GM12878 (cell line): ENCODE measurements at regions not wholly inside any gene's neighbourhood (a gene's known extent, or its start where the extent isn't known, plus 50 kb on each side); places are given as distances from the start of the nearest gene placed in this dataset.

Experiments
- ATAC-seq: fragments of 200-7000 bp; cut with Tn5 transposase; 3 replicates; pipeline ENCODE4 v1.9.1; 2020; ENCODE audit warnings: mild to moderate bottlenecking, moderate library complexity
- BruUV-seq: library from RNA; stranded (reverse); fragments of 400-500 nt; replicated peaks from 2 replicates; lab custom pipeline; 2021; lab: Mats Ljungman, UMichigan
- CTCF ChIA-PET: fragments of 300-600 bp; sonication (Branson Sonifier 250); formaldehyde crosslinking; extraction: SDS; loops from one replicate; lab custom pipeline; 2021; ENCODE audit warnings: inconsistent platforms; lab: Yijun Ruan, JAX
- POLR2A ChIA-PET: fragments of 350-600 bp; formaldehyde crosslinking; extraction: SDS; loops from one replicate; lab custom pipeline; 2021; ENCODE audit warnings: inconsistent platforms; lab: Charles Lee
- RAD21 ChIA-PET: fragments of 300-600 bp; sonication (Branson Sonifier 250); formaldehyde crosslinking; loops from one replicate; lab custom pipeline; 2023; ENCODE audit warnings: antibody characterized with exemption; ENCODE audit not compliant: unreplicated experiment; lab: Charles Lee
- SMC1A ChIA-PET: fragments of 300-600 bp; sonication (Branson Sonifier 250); formaldehyde crosslinking; loops from one replicate; lab custom pipeline; 2023; ENCODE audit not compliant: unreplicated experiment, uncharacterized antibody; lab: Charles Lee
- DNase-seq: peaks from one replicate; pipeline ENCODE4 v3.0.0-alpha.2; 2011; ENCODE audit warnings: low read depth, low spot score
- FAIRE-seq: peaks from 3 replicates; lab custom pipeline; 2011; peaks lifted over from hg19 to GRCh38; lab: Jason Lieb, UNC
- H2AFZ ChIP-seq: 2 replicates; pipeline ENCODE4 v1.6.0; 2011; ENCODE audit warnings: low read depth, low read length, control low read depth; ENCODE audit not compliant: control insufficient read depth
- H3K27ac ChIP-seq: 2 replicates; pipeline ENCODE4 v1.5.1; 2011; ENCODE audit warnings: control low read depth; ENCODE audit not compliant: control insufficient read depth, insufficient read depth
- H3K27me3 ChIP-seq, 2 experiments: replicated peaks in 1 of 2; 2 replicates each; pipeline versions ENCODE4 v1.6.0 to v1.6.1; 2011; ENCODE audit warnings: low read length in 1 of 2; ENCODE audit not compliant: control insufficient read depth in 2 of 2, insufficient read depth in 2 of 2
- H3K36me3 ChIP-seq, 2 experiments: 2 replicates each; pipeline ENCODE4 v1.5.1; 2011; ENCODE audit warnings: low read length in 1 of 2; ENCODE audit not compliant: control insufficient read depth in 2 of 2, insufficient read depth in 2 of 2
- H3K4me1 ChIP-seq: 2 replicates; pipeline ENCODE4 v1.6.1; 2011; ENCODE audit warnings: mild to moderate bottlenecking, low read length, moderate library complexity, mixed read lengths; ENCODE audit not compliant: control insufficient read depth, insufficient read depth
- H3K4me2 ChIP-seq: 2 replicates; pipeline ENCODE4 v1.6.0; 2011; ENCODE audit warnings: control low read depth; ENCODE audit not compliant: control insufficient read depth, insufficient read depth
- H3K4me3 ChIP-seq: fragments of 200-600 bp; sonication (generic); 2 replicates; pipeline ENCODE4 v1.5.1; 2016
- H3K79me2 ChIP-seq: 2 replicates; pipeline ENCODE4 v1.6.0; 2011; ENCODE audit warnings: low read length; ENCODE audit not compliant: control insufficient read depth, insufficient read depth
- H3K9ac ChIP-seq: 2 replicates; pipeline ENCODE4 v1.8.0; 2011; ENCODE audit warnings: low read length, control low read depth, mixed read lengths; ENCODE audit not compliant: control insufficient read depth, insufficient read depth
- H3K9me3 ChIP-seq: replicated peaks from 3 replicates; pipeline ENCODE4 v1.5.1; 2011; ENCODE audit warnings: mild to moderate bottlenecking, low read length; ENCODE audit not compliant: control insufficient read depth, insufficient read depth
- H4K20me1 ChIP-seq: 2 replicates; pipeline ENCODE4 v1.6.0; 2011; ENCODE audit not compliant: control insufficient read depth, insufficient read depth
- BCLAF1 ChIP-seq: fragments of 450-650 bp; IDR thresholded peaks from 2 replicates; pipeline ENCODE4 v1.6.1; 2017; ENCODE audit warnings: antibody characterized with exemption, mild to moderate bottlenecking, moderate library complexity
- E2F4 ChIP-seq: IDR thresholded peaks from 2 replicates; pipeline ENCODE4 v1.6.1; 2012; ENCODE audit warnings: low read depth, low read length, improper control_type of control experiment
- ETV6 ChIP-seq, 2 experiments: fragments of 450-650 bp in 1 of 2; IDR thresholded peaks in 1 of 2; conservative IDR thresholded peaks in 1 of 2; 2 replicates each; pipeline ENCODE4 v1.6.1; 2014; ENCODE audit warnings: antibody characterized with exemption in 1 of 2, borderline replicate concordance in 1 of 2, low read depth in 1 of 2, mild to moderate bottlenecking in 1 of 2, moderate library complexity in 1 of 2
- PAX5 ChIP-seq: IDR thresholded peaks from 2 replicates; pipeline ENCODE4 v1.6.1; 2011; ENCODE audit warnings: low read depth, low read length, borderline replicate concordance
- YBX1 ChIP-seq: fragments of 450-650 bp; IDR thresholded peaks from 2 replicates; pipeline ENCODE4 v1.6.1; 2016; ENCODE audit warnings: antibody characterized with exemption
- ZSCAN29 ChIP-seq: fragments of 450-650 bp; IDR thresholded peaks from 2 replicates; pipeline ENCODE4 v1.6.1; 2017; ENCODE audit warnings: mild to moderate bottlenecking, moderate library complexity
- WGBS: methylation state at CpG from one replicate; pipeline ENCODE4 v1.1.6; 2016; ENCODE audit warnings: low lambda C conversion rate; ENCODE audit not compliant: insufficient replicate concordance, insufficient coverage; ENCODE audit errors: missing lambda C conversion rate; 5-methylcytosine and 5-hydroxymethylcytosine counted together
- in situ Hi-C: fragments of 300-500 bp; cut with MboI; formaldehyde crosslinking; loops from 9 replicates; pipeline ENCODE4 v1.14.3; 2018; ENCODE audit warnings: mixed read lengths
- intact Hi-C: fragments of 100-400 bp; cut with micrococcal nuclease; formaldehyde crosslinking; loops from one replicate; pipeline ENCODE4 v1.14.2; 2022; ENCODE audit not compliant: unreplicated experiment

- no peak for TF ChIP-seq E2F4
Measured at GRCh38 chr9:120183615-120184014, 396.4 kb downstream of the CDK5RAP2 start (continued).

- H2AFZ ChIP-seq, result no peak overlapping the region
- WGBS, result 0% methylated on average over 1 of the region's 1 CpG
- H3K79me2 ChIP-seq, result no peaks in the 10 kb centered on the region
- H3K27me3 ChIP-seq, result no peaks in the 10 kb centered on the region; a peak in 2 of 4 replicates
- no peak overlapping the region for H3K4me2 ChIP-seq
- no peak overlapping the region for H3K27ac ChIP-seq
- no peaks in the 10 kb centered on the region for H4K20me1 ChIP-seq
- H3K4me3 ChIP-seq, result no peak overlapping the region
- DNase-seq (no peak), ATAC-seq (no peak), FAIRE-seq (no peak)
- TF ChIP-seq ETV6 (conservative IDR thresholded peaks at IDR 0.05 in 1 of 2, IDR thresholded peaks at IDR 0.05 in 1 of 2; ENCODE audit: borderline replicate concordance in 1 of 2, low read depth in 1 of 2) (no peak), BCLAF1 (no peak), YBX1 (no peak), PAX5 (no peak), ZSCAN29 (no peak)
- no peak overlapping the region for H3K9ac ChIP-seq
- H3K36me3 ChIP-seq, result no peaks in the 10 kb centered on the region
- intact Hi-C loops (no loop called here), in situ Hi-C loops (no loop called here)
- ChIA-PET RAD21 (no interaction called here), SMC1A (no interaction called here), POLR2A (no interaction called here), CTCF (no interaction called here)
- no TSS peak for BruUV-seq
- no peaks in the 10 kb centered on the region for H3K9me3 ChIP-seq
- H3K4me1 ChIP-seq, result no peaks in the 10 kb centered on the region
Measured at GRCh38 chr9:120182011-120182410, 398.0 kb downstream of the CDK5RAP2 start.
